ENCODE measurements at regions not wholly inside any gene's neighbourhood (a gene's known extent, or its start where the extent isn't known, plus 50 kb on each side); places are given as distances from the start of the nearest gene placed in this dataset.
A peak's percentile ranks its signal among the peaks of the same experiment; 100 is the strongest.

- no peak for TF ChIP-seq CTCF (IDR thresholded peaks at IDR 0.05; ENCODE audit: insufficient read depth, low read length, severe bottlenecking)
- DNase-seq (ENCODE audit: low read depth) (peak; percentile 54), FAIRE-seq (peak; percentile 90)
- Histone ChIP-seq H3K36me3 (ENCODE audit: control insufficient read depth, insufficient read depth, low read length) (no peaks in the 10 kb centered on the region), H3K4me3 (ENCODE audit: low read depth, low read length) (no peak overlapping the region), H3K27me3 (ENCODE audit: control insufficient read depth, insufficient read depth, low read length) (peaks cover 6% of the 10 kb centered on the region)
Observed at GRCh38 chr14:65949711-65950516, 536.3 kb upstream of the CCDC196 start.

GRCh38 chr14:65954942-65955341 is 531.2 kb upstream of the CCDC196 start:
- Histone ChIP-seq H3K27me3 (ENCODE audit: control insufficient read depth, insufficient read depth, low read length) (peaks cover 2% of the 10 kb centered on the region), H3K36me3 (ENCODE audit: control insufficient read depth, insufficient read depth, low read length) (no peaks in the 10 kb centered on the region), H3K4me3 (ENCODE audit: low read depth, low read length) (no peak overlapping the region)
- FAIRE-seq: no peak
- no peak for DNase-seq (ENCODE audit: low read depth)
- TF ChIP-seq CTCF (IDR thresholded peaks at IDR 0.05; ENCODE audit: insufficient read depth, low read length, severe bottlenecking): no peak

GRCh38 chr14:65957631-65958205 is 528.5 kb upstream of the CCDC196 start:
- no peak for TF ChIP-seq CTCF (IDR thresholded peaks at IDR 0.05; ENCODE audit: insufficient read depth, low read length, severe bottlenecking)

GRCh38 chr14:65958664-65959562 is 527.3 kb upstream of the CCDC196 start:
- no peak for FAIRE-seq
- H3K4me3 ChIP-seq (ENCODE audit: low read depth, low read length): no peak overlapping the region
- TF ChIP-seq CTCF (IDR thresholded peaks at IDR 0.05; ENCODE audit: insufficient read depth, low read length, severe bottlenecking): peak; percentile 28
- no peaks in the 10 kb centered on the region for H3K36me3 ChIP-seq (ENCODE audit: control insufficient read depth, insufficient read depth, low read length)
- DNase-seq (ENCODE audit: low read depth): peak; percentile 40
- H3K27me3 ChIP-seq (ENCODE audit: control insufficient read depth, insufficient read depth, low read length): peaks cover 2% of the 10 kb centered on the region

More at GRCh38 chr14:65957631-65958205, 528.5 kb upstream of the CCDC196 start:
- Histone ChIP-seq H3K4me3 (ENCODE audit: low read depth, low read length) (no peak overlapping the region), H3K36me3 (ENCODE audit: control insufficient read depth, insufficient read depth, low read length) (no peaks in the 10 kb centered on the region), H3K27me3 (ENCODE audit: control insufficient read depth, insufficient read depth, low read length) (peaks cover 2% of the 10 kb centered on the region)
- DNase-seq (ENCODE audit: low read depth) (no peak), FAIRE-seq (no peak)

- Histone ChIP-seq H3K4me3 (ENCODE audit: low read depth, low read length) (no peak overlapping the region), H3K27me3 (ENCODE audit: control insufficient read depth, insufficient read depth, low read length) (peaks cover 2% of the 10 kb centered on the region), H3K36me3 (ENCODE audit: control insufficient read depth, insufficient read depth, low read length) (no peaks in the 10 kb centered on the region)
- no peak for FAIRE-seq
- no peak for DNase-seq (ENCODE audit: low read depth)
- TF ChIP-seq CTCF (IDR thresholded peaks at IDR 0.05; ENCODE audit: insufficient read depth, low read length, severe bottlenecking): no peak
Observed at GRCh38 chr14:65959563-65960024, 526.6 kb upstream of the CCDC196 start.

All from bronchial epithelial cell (primary cell).